ENCODE measurements at regions not wholly inside any gene's neighbourhood (a gene's known extent, or its start where the extent isn't known, plus 50 kb on each side); places are given as distances from the start of the nearest gene placed in this dataset.

DNA sequence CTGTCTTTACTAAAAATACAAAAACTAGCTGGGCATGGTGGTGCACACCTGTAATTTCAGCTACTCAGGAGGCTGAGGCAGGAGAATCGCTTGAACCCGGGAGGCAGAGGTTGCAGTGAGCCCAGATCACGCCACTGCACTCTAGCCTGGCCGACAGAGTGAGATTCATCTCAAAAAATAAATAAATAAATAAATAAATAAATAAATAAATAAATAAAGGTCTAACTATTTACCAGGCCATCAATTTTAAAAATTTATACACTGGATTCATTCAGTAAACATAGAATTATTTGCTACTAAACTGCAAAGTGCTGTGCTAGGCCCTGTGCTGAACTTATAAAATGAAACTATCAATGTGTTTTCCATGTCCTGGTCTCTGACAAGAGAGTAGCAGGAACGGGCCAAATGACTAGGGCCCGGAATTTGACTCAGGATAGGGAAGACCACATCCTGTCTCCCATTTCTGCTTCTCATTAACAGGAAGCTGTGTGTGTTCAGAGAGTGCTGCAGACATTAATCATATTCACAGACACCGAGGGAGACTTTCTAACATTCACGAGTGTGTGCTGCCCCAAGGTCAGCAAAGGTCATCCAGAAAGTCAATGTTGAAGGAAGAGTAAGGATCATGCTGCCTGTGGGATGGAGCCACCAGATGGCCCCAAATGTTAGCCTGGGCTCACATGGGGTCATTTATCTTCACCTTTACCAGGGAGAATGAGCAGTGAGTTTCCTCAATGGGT lies 95.8 kb downstream of the SPP2 start:
- DNase-seq, result no peak

DNA sequence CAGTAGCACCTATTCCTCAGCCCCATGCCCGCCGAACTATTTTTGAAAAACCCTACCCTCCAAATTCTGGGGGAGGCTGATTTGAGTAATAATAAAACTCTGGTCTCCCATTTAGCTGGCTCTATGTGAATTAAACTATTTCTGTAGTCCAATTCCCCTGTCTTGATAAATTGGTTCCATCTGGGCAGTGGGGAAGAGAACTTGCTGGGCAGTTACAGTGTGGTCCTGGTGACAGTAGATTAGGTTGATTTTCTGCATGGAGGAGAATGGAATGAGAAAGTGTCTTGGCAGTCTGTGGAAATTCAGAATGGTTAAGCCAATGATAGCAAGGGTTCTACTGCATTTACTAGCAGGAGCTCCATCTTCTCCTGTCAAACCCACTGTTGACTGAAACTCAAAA lies 95.0 kb downstream of the SPP2 start:
- DNase-seq, result no peak

DNA sequence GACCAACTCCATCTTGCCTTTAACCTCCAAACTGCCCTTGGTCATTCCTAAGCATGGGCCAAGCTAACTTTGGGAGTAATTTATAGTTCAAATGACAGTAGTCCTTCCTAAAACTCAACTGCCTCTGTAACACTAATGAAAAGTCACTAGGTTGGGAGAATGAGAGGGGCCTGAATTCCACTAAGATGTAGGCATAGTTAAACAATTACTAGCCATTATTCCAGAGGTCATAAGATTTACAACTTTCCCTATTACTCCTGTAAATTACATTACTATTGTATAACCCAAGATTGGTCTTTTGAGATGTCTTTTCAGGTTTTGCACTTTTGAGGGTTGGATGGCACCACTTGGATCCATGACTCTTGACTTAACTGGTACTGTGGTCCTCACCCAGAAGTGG lies 94.6 kb downstream of the SPP2 start:
- no peak for DNase-seq

GRCh38 chr2:234143896-234144295 lies 93.4 kb downstream of the SPP2 start:
- DNase-seq, result no peak

DNA sequence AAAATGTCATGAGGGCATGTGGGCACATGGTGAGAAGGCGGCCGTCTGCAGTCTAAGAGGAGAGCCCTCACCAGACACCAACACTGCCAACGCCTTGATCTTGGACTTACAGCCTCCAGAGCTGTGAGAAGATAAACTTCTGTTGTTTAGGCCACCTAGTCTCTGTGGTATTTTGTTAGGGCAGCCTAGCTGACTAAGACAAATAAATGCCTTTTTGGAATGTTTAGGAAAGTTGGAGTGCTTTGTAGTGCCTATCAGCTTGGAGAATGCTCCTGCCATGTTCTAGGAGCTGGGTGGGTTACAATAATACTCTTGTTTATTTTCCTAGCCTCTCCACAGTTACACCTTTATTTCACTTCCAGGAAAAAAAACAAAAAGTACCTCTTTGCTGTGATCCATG lies 92.0 kb downstream of the SPP2 start:
- DNase-seq, result no peak

DNA sequence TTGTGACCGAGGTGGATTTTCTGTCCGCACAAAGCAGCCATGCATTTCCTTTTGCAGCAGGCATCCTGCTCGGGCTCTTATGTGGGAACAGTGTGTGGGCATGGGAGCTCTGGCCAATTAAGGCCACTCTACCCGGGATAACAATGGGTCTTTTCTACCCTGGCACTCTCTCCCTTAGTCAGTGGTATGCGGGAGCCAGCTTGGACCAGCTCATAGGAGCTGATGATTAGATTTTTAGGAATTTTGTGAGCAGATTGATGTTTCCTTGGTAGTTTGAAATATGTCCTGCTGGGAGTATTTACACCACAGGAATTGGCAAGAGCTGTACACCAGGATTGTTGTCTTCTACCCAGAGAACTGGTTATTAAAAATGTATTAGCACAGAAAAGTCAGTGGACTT lies 89.3 kb downstream of the SPP2 start:
- no peak for DNase-seq

GRCh38 chr2:234138836-234139235 lies 88.3 kb downstream of the SPP2 start:
- DNase-seq, result no peak

GRCh38 chr2:234137400-234138014 lies 87.0 kb downstream of the SPP2 start:
- no peak for DNase-seq

- no peak for DNase-seq
These were observed 86.0 kb downstream of the SPP2 start for GRCh38 chr2:234136461-234136860.

DNA sequence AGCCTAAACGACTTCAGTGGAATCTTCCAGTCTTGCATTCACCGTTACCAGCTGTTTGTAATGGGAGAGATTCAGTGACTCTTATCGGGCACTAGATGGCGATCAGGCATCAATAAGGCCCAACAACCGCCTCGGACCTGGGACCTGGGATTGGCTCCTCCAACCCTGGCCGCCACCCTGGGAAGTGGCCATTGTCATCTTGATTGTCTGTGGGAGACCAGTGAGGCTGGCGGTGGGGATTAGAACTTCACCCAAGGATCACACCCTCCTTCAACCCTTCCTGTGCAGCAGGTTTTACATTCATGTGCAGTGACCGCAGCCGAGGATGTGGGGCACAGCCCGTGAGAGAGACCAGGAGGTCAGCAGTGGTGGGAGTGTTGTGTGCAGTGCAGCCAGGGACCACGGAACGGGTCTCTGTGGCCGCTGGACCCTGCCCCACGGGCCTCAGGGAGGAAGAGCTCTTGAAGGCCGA lies 85.3 kb downstream of the SPP2 start:
- peak; percentile 50 to 65 for DNase-seq

GRCh38 chr2:234134496-234134895 lies 84.0 kb downstream of the SPP2 start:
- DNase-seq, result no peak

DNA sequence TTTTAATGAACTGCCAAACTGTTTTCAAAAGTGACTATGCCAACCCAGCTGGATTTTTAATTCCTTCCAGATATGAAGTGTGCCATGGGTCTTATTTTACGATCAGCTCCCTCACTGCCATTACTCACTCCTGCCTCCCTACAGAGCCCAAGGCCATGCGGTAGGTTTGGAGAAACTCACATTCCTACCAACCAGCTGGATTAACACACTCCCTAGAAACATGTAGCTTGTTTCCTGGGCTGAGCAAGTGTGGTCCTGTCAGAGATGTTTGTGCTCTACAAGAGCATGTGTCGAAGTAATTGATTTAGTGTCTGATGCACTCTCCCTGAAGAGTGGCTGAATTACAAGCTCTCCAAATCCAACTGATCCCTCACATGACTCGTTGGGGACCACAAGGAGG lies 82.5 kb downstream of the SPP2 start:
- DNase-seq, result no peak

GRCh38 chr2:234130777-234131181 lies 80.3 kb downstream of the SPP2 start:
- no peak for DNase-seq

GRCh38 chr2:234128606-234129005 lies 78.1 kb downstream of the SPP2 start:
- no peak for DNase-seq
